Prostate gland (tissue), 2 donors: ENCODE measurements at regions not wholly inside any gene's neighbourhood (a gene's known extent, or its start where the extent isn't known, plus 50 kb on each side); places are given as distances from the start of the nearest gene placed in this dataset.

Source experiments
- DNase-seq: peaks from one replicate; pipeline ENCODE4 v3.0.0-alpha.2; 2019; ENCODE audit warnings: low spot score
- H3K27ac ChIP-seq, 2 donors: fragments of 200-600 bp; sonication (generic); 2 replicates each; pipeline ENCODE4 v1.5.1; 2017 to 2019
- H3K27me3 ChIP-seq: fragments of 200-600 bp; sonication (generic); replicated peaks from 2 replicates; pipeline ENCODE4 v1.5.1; 2019; ENCODE audit not compliant: insufficient read depth
- H3K36me3 ChIP-seq, 2 donors: fragments of 200-600 bp; sonication (generic); 1 replicate in 1 of 2; 2 replicates in 1 of 2; pipeline versions ENCODE4 v1.5.1 to v1.8.1; 2017 to 2019
- H3K4me1 ChIP-seq: fragments of 200-600 bp; sonication (generic); replicated peaks from 2 replicates; pipeline ENCODE4 v1.5.1; 2019
- H3K4me3 ChIP-seq, 2 donors: fragments of 200-600 bp; sonication (generic); 2 replicates each; pipeline ENCODE4 v1.5.1; 2017 to 2019
- H3K9me3 ChIP-seq: fragments of 200-600 bp; sonication (generic); 2 replicates; pipeline ENCODE4 v1.5.1; 2017
- CTCF ChIP-seq, 4 experiments: fragments of 200-600 bp in 2 of 4; fragments of 450-650 bp in 2 of 4; sonication (generic) in 2 of 4; IDR thresholded peaks; 1 replicate in 3 of 4; 2 replicates in 1 of 4; pipeline ENCODE4 v1.5.1; 2016 to 2019; ENCODE audit warnings: antibody characterized with exemption in 4 of 4, mild to moderate bottlenecking in 2 of 4, moderate library complexity in 2 of 4
- POLR2A ChIP-seq: fragments of 450-650 bp; IDR thresholded peaks from one replicate; pipeline ENCODE4 v1.6.1; 2016; ENCODE audit warnings: antibody characterized with exemption, mild to moderate bottlenecking
- POLR2AphosphoS5 ChIP-seq: sonication (generic); formaldehyde crosslinking; IDR thresholded peaks from one replicate; pipeline ENCODE4 v1.6.1; 2017; ENCODE audit warnings: antibody characterized with exemption
- WGBS: methylation state at CpG from one replicate; pipeline ENCODE4 v1.1.5; 2018; 5-methylcytosine and 5-hydroxymethylcytosine counted together
- intact Hi-C: fragments of 100-400 bp; cut with DNase I; formaldehyde crosslinking; loops from one replicate; pipeline ENCODE4 v1.14.2; 2022

GRCh38 chr4:183801457-183802165, 103.5 kb upstream of the STOX2 start:
- no peaks in the 10 kb centered on the region for H3K27me3 ChIP-seq
- intact Hi-C loops: no loop called here
- H3K9me3 ChIP-seq: no peaks in the 10 kb centered on the region
- DNase-seq: no peak
- no peak overlapping the region for H3K4me3 ChIP-seq
- TF ChIP-seq POLR2A (no peak), CTCF (IDR thresholded peaks at IDR 0.05) (no peak), POLR2AphosphoS5 (no peak)
- H3K4me1 ChIP-seq: no peaks in the 10 kb centered on the region
- 52% methylated on average over 8 of the region's 8 CpGs for WGBS
- no peaks in the 10 kb centered on the region for H3K36me3 ChIP-seq
- no peak overlapping the region for H3K27ac ChIP-seq

- Histone ChIP-seq H3K27ac (no peak overlapping the region), H3K27me3 (no peaks in the 10 kb centered on the region), H3K9me3 (no peaks in the 10 kb centered on the region), H3K36me3 (no peaks in the 10 kb centered on the region), H3K4me3 (no peak overlapping the region), H3K4me1 (no peaks in the 10 kb centered on the region)
- no peak for DNase-seq
- TF ChIP-seq CTCF (IDR thresholded peaks at IDR 0.05): no peak
- TF ChIP-seq POLR2A: no peak
- TF ChIP-seq POLR2AphosphoS5: no peak
- 82% methylated on average over 11 of the region's 11 CpGs for WGBS
- intact Hi-C loops: no loop called here
Observed at GRCh38 chr4:183806341-183806740, 98.8 kb upstream of the STOX2 start.

- Histone ChIP-seq H3K4me1 (no peaks in the 10 kb centered on the region), H3K9me3 (no peaks in the 10 kb centered on the region), H3K4me3 (no peak overlapping the region), H3K27me3 (no peaks in the 10 kb centered on the region), H3K27ac (no peak overlapping the region), H3K36me3 (no peaks in the 10 kb centered on the region)
- DNase-seq: no peak
- WGBS: 83% methylated on average over 19 of the region's 19 CpGs
- intact Hi-C loops: no loop called here
- TF ChIP-seq CTCF (IDR thresholded peaks at IDR 0.05): no peak
- TF ChIP-seq POLR2A: no peak
- TF ChIP-seq POLR2AphosphoS5: no peak
Observed at GRCh38 chr4:183807420-183808096, 97.5 kb upstream of the STOX2 start.

DNA sequence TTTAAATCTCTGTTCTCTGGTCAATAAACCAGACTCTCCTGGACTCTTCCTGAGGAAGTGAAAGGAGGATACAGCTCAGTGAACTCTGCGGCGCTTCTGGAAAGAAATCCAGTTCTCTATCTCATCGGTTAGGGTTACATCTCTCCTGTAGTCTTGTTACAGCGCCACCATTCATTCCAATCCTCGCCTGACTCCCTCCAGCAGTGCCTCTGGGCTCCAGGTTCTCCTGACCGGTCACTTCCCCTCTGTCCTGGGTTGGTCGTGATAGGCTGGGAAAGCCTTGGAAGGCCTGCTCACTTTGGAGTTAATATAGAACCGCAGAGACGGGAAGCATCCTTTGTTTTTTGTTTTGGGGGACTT, 97.0 kb upstream of the STOX2 start:
- Histone ChIP-seq H3K4me1 (no peaks in the 10 kb centered on the region), H3K9me3 (no peaks in the 10 kb centered on the region), H3K27me3 (no peaks in the 10 kb centered on the region), H3K27ac (no peak overlapping the region), H3K36me3 (no peaks in the 10 kb centered on the region), H3K4me3 (no peak overlapping the region)
- no peak for DNase-seq
- WGBS: 78% methylated on average over 9 of the region's 9 CpGs
- no peak for TF ChIP-seq POLR2AphosphoS5
- TF ChIP-seq CTCF (IDR thresholded peaks at IDR 0.05): no peak
- no peak for TF ChIP-seq POLR2A
- intact Hi-C loops: no loop called here

GRCh38 chr4:183812567-183812966, 92.5 kb upstream of the STOX2 start:
- no peak for DNase-seq
- no peaks in the 10 kb centered on the region for H3K9me3 ChIP-seq
- WGBS: 65% methylated on average over 1 of the region's 1 CpG
- H3K36me3 ChIP-seq: no peaks in the 10 kb centered on the region
- no peak overlapping the region for H3K4me3 ChIP-seq
- no peaks in the 10 kb centered on the region for H3K27me3 ChIP-seq
- no peak for TF ChIP-seq POLR2AphosphoS5
- no peak for TF ChIP-seq CTCF (IDR thresholded peaks at IDR 0.05)
- no peak for TF ChIP-seq POLR2A
- H3K4me1 ChIP-seq: no peaks in the 10 kb centered on the region
- no peak overlapping the region for H3K27ac ChIP-seq
- intact Hi-C loops: no loop called here
